Endothelial cell of umbilical vein (primary cell): ENCODE measurements at regions not wholly inside any gene's neighbourhood (a gene's known extent, or its start where the extent isn't known, plus 50 kb on each side); places are given as distances from the start of the nearest gene placed in this dataset.

Source experiments
- BruUV-seq: library from RNA; stranded (reverse); fragments of 400-500 nt; replicated peaks from 2 replicates; lab custom pipeline; 2021; lab: Mats Ljungman, UMichigan
- CTCF ChIA-PET: fragments of 300-600, 350-600 bp; sonication (Branson Sonifier 250); formaldehyde crosslinking; loops from one replicate; lab custom pipeline; 2021; ENCODE audit warnings: antibody characterized with exemption, inconsistent platforms; lab: Charles Lee
- POLR2A ChIA-PET: fragments of 300-600, 350-600 bp; sonication (Branson Sonifier 250); formaldehyde crosslinking; loops from one replicate; lab custom pipeline; 2021; ENCODE audit warnings: antibody characterized with exemption, inconsistent platforms; lab: Charles Lee
- DNase-seq: peaks from one replicate; pipeline ENCODE4 v3.0.0-alpha.2; 2011; ENCODE audit warnings: low read depth, low spot score
- FAIRE-seq: peaks from 2 replicates; lab custom pipeline; 2011; peaks lifted over from hg19 to GRCh38; lab: Jason Lieb, UNC
- H2AFZ ChIP-seq: 2 replicates; pipeline ENCODE4 v1.6.0; 2012; ENCODE audit warnings: low read depth, low read length, control low read depth, inconsistent platforms
- H3K27ac ChIP-seq: 2 replicates; pipeline ENCODE4 v1.5.1; 2011; ENCODE audit warnings: low read depth, mild to moderate bottlenecking, control low read depth, low read length, moderate library complexity; ENCODE audit not compliant: insufficient read depth
- H3K27me3 ChIP-seq, 2 experiments: 2 replicates each; pipeline versions ENCODE4 v1.6.0 to v1.6.1; 2011; ENCODE audit warnings: low read length in 2 of 2, mixed read lengths in 1 of 2; ENCODE audit not compliant: control insufficient read depth in 2 of 2, insufficient read depth in 2 of 2
- H3K36me3 ChIP-seq, 2 experiments: 2 replicates in 1 of 2; 3 replicates in 1 of 2; pipeline ENCODE4 v1.5.1; 2011; ENCODE audit warnings: low read length in 2 of 2, mild to moderate bottlenecking in 1 of 2, moderate library complexity in 1 of 2; ENCODE audit not compliant: control insufficient read depth in 2 of 2, insufficient read depth in 2 of 2; ENCODE audit errors: extremely low read depth in 1 of 2
- H3K4me1 ChIP-seq: 3 replicates; pipeline ENCODE4 v1.5.1; 2011; ENCODE audit warnings: mild to moderate bottlenecking, low read length; ENCODE audit not compliant: control insufficient read depth, insufficient read depth; ENCODE audit errors: extremely low read depth
- H3K4me2 ChIP-seq: 2 replicates; pipeline ENCODE4 v1.6.1; 2011; ENCODE audit warnings: low read length, control low read depth, mixed read lengths; ENCODE audit not compliant: insufficient read depth
- H3K4me3 ChIP-seq, 3 experiments: fragments of 200-600 bp in 1 of 3; sonication (generic), shearing (Covaris generic) in 1 of 3; replicated peaks in 1 of 3; 2 replicates each; pipeline ENCODE4 v1.5.1; 2011 to 2016; ENCODE audit warnings: control low read depth in 3 of 3, low read length in 3 of 3, mild to moderate bottlenecking in 2 of 3, inconsistent platforms in 1 of 3, low read depth in 1 of 3, moderate library complexity in 1 of 3; ENCODE audit not compliant: insufficient read depth in 1 of 3
- H3K79me2 ChIP-seq: 2 replicates; pipeline ENCODE4 v1.6.0; 2012; ENCODE audit warnings: low read length, inconsistent platforms; ENCODE audit not compliant: control insufficient read depth, insufficient read depth
- H3K9ac ChIP-seq: replicated peaks from 2 replicates; pipeline ENCODE3; 2011; ENCODE audit warnings: low read length, control low read depth; ENCODE audit not compliant: insufficient read depth; ENCODE audit errors: extremely low read depth
- H3K9me1 ChIP-seq: replicated peaks from 3 replicates; pipeline ENCODE4 v1.6.0; 2011; ENCODE audit warnings: mild to moderate bottlenecking, low read length; ENCODE audit not compliant: control insufficient read depth, insufficient read depth; ENCODE audit errors: extremely low read depth
- H3K9me3 ChIP-seq: replicated peaks from 2 replicates; pipeline ENCODE4 v1.5.1; 2012; ENCODE audit warnings: low read length, inconsistent platforms; ENCODE audit not compliant: control insufficient read depth, insufficient read depth
- H4K20me1 ChIP-seq: replicated peaks from 2 replicates; pipeline ENCODE3; 2011; ENCODE audit warnings: mild to moderate bottlenecking, low read length; ENCODE audit not compliant: control insufficient read depth, insufficient read depth; ENCODE audit errors: extremely low read depth
- GATA2 ChIP-seq: IDR thresholded peaks from 2 replicates; pipeline ENCODE4 v1.7.0; 2011; ENCODE audit warnings: low read depth, mild to moderate bottlenecking, moderate library complexity, mixed read lengths, low read length; ENCODE audit not compliant: insufficient read length, insufficient read depth
- JUN ChIP-seq: IDR thresholded peaks from 2 replicates; pipeline ENCODE4 v1.6.1; 2011; ENCODE audit warnings: borderline replicate concordance, low read depth; ENCODE audit not compliant: insufficient read length, insufficient read depth
- MYC ChIP-seq: IDR thresholded peaks from one replicate; pipeline ENCODE4 v1.6.1; 2011; ENCODE audit warnings: mild to moderate bottlenecking, low read depth, low read length
- POLR2A ChIP-seq: IDR thresholded peaks from 2 replicates; pipeline ENCODE4 v1.6.1; 2012; ENCODE audit warnings: low read depth, mild to moderate bottlenecking, control low read depth, low read length
- POLR2AphosphoS5 ChIP-seq: IDR thresholded peaks from 2 replicates; pipeline ENCODE4 v1.6.1; 2012; ENCODE audit warnings: low read depth, mild to moderate bottlenecking, control low read depth, low read length, moderate library complexity; ENCODE audit not compliant: insufficient read depth
- dilution Hi-C: fragments of 300-500 bp; cut with MboI; formaldehyde crosslinking; loops from one replicate; pipeline ENCODE4 v1.15.0; 2019; ENCODE audit warnings: low sequenced_read_pairs; ENCODE audit not compliant: extremely low pct_ligation_motif_present
- intact Hi-C: fragments of 100-400 bp; cut with micrococcal nuclease; formaldehyde crosslinking; loops from one replicate; pipeline ENCODE4 v1.10.0; 2022

DNA sequence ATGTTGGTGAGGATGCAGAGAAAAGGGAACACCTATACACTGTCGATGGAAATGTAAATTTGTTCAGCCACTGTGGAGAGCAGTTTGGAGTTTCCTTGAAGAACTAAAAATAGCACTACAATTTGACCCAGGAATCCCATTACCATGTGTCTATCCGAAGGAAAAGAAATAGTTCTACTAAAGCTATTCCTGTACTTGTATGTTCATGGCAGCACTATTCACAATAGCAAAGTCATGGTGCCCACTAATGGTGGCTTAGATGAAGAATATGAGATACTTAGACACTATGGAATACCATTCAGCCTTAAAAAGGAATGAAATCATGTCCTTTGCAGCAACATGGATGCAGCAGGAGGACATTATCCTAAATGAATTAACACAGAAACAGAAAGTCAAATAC lies 50.2 kb upstream of the CAST start:
- H3K36me3 ChIP-seq = peaks cover 0 to 9% of the 10 kb centered on the region in 2 experiments
- dilution Hi-C loops (no loop called here), intact Hi-C loops (loop anchor here (5.0 kb wide), 1 partner anchor 530 kb away; the partner anchor contains the start of gene LIX1)
- CTCF ChIA-PET = interaction anchor here (0.7 to 4.6 kb wide), 2 partner anchors 76 to 267 kb away, joined by 3 to 54 read pairs; no protein-coding TSS in a partner anchor
- H3K9me1 ChIP-seq = no peaks in the 10 kb centered on the region
- no peaks in the 10 kb centered on the region for H4K20me1 ChIP-seq
- H3K9ac ChIP-seq = no peak overlapping the region
- no peak overlapping the region for H3K27ac ChIP-seq
- TF ChIP-seq POLR2AphosphoS5 (no peak), GATA2 (no peak), POLR2A (no peak), JUN (no peak), MYC (no peak)
- no TSS peak for BruUV-seq
- no peak overlapping the region for H3K4me3 ChIP-seq
- H3K4me1 ChIP-seq = peaks cover 28% of the 10 kb centered on the region
- DNase-seq (no peak), FAIRE-seq (no peak)
- H3K79me2 ChIP-seq = peaks cover 2% of the 10 kb centered on the region
- no peaks in the 10 kb centered on the region for H3K9me3 ChIP-seq
- no peak overlapping the region for H3K4me2 ChIP-seq
- POLR2A ChIA-PET = no interaction called here
- H3K27me3 ChIP-seq = no peaks in the 10 kb centered on the region
- no peak overlapping the region for H2AFZ ChIP-seq
